ENCODE measurements at regions not wholly inside any gene's neighbourhood (a gene's known extent, or its start where the extent isn't known, plus 50 kb on each side); places are given as distances from the start of the nearest gene placed in this dataset.
A peak's percentile ranks its signal among the peaks of the same experiment; 100 is the strongest.
"Not testable (repeated sequence)": the region's sequence is repeated elsewhere in the genome, so short reads cannot be mapped to it uniquely, and the experiment has no call there.

- H3K27me3 ChIP-seq (ENCODE audit: control insufficient read depth in 3 of 3, insufficient read depth in 3 of 3, low read length in 2 of 3), result no peaks in the 10 kb centered on the region
- H3K27ac ChIP-seq (ENCODE audit: low read depth in 1 of 2, low read length in 1 of 2), result no peak overlapping the region
- no peak for TF ChIP-seq CTCF (IDR thresholded peaks at IDR 0.05; ENCODE audit: control extremely low read depth, extremely low read depth)
- WGBS, 2 donors, result 83 to 91% methylated on average over 1 of the region's 1 CpG
- no peak for DNase-seq
- H3K4me1 ChIP-seq (ENCODE audit: control insufficient read depth in 5 of 5, insufficient read depth in 5 of 5, low read length in 5 of 5), result no peaks in the 10 kb centered on the region
- no peaks in the 10 kb centered on the region for H3K9me3 ChIP-seq (ENCODE audit: control insufficient read depth in 4 of 4, insufficient read depth in 3 of 4, low read length in 3 of 4)
- H3K36me3 ChIP-seq (ENCODE audit: control insufficient read depth in 4 of 4, insufficient read depth in 4 of 4, low read length in 4 of 4), result no peaks in the 10 kb centered on the region
- no peak for ATAC-seq (ENCODE audit: insufficient read depth, low FRiP score)
- H3K4me3 ChIP-seq, result no peak overlapping the region
- H3K9ac ChIP-seq (ENCODE audit: insufficient read depth in 1 of 2, low read length in 2 of 2), result no peak overlapping the region
Measured at GRCh38 chr7:119086026-119086425, 861.5 kb downstream of the ANKRD7 start.

- Histone ChIP-seq H3K9me3 (ENCODE audit: control insufficient read depth in 4 of 4, insufficient read depth in 3 of 4, low read length in 3 of 4) (peaks cover 0 to 3% (median 0%) of the 10 kb centered on the region in 4 donors), H3K27me3 (ENCODE audit: control insufficient read depth in 3 of 3, insufficient read depth in 3 of 3, low read length in 2 of 3) (no peaks in the 10 kb centered on the region), H3K4me1 (ENCODE audit: control insufficient read depth in 5 of 5, insufficient read depth in 5 of 5, low read length in 5 of 5) (no peaks in the 10 kb centered on the region), H3K36me3 (ENCODE audit: control insufficient read depth in 4 of 4, insufficient read depth in 4 of 4, low read length in 4 of 4) (no peaks in the 10 kb centered on the region), H3K27ac (ENCODE audit: low read depth in 1 of 2, low read length in 1 of 2) (no peak overlapping the region), H3K4me3 (no peak overlapping the region), H3K9ac (ENCODE audit: insufficient read depth in 1 of 2, low read length in 2 of 2) (no peak overlapping the region)
- DNase-seq (no peak), ATAC-seq (ENCODE audit: insufficient read depth, low FRiP score) (no peak)
- TF ChIP-seq CTCF (IDR thresholded peaks at IDR 0.05; ENCODE audit: control extremely low read depth, extremely low read depth), result no peak
Measured at GRCh38 chr7:119090851-119091250, 866.3 kb downstream of the ANKRD7 start.

- WGBS, 2 donors, result 89 to 94% methylated on average over 3 of the region's 3 CpGs
- DNase-seq (no peak), ATAC-seq (ENCODE audit: insufficient read depth, low FRiP score) (no peak)
- TF ChIP-seq CTCF (IDR thresholded peaks at IDR 0.05; ENCODE audit: control extremely low read depth, extremely low read depth), result no peak
- no peak overlapping the region for H3K27ac ChIP-seq (ENCODE audit: low read depth in 1 of 2, low read length in 1 of 2)
- no peaks in the 10 kb centered on the region for H3K36me3 ChIP-seq (ENCODE audit: control insufficient read depth in 4 of 4, insufficient read depth in 4 of 4, low read length in 4 of 4)
- H3K9ac ChIP-seq (ENCODE audit: insufficient read depth in 1 of 2, low read length in 2 of 2), result no peak overlapping the region
- no peak overlapping the region for H3K4me3 ChIP-seq
- H3K4me1 ChIP-seq (ENCODE audit: control insufficient read depth in 5 of 5, insufficient read depth in 5 of 5, low read length in 5 of 5), result peaks cover 0 to 3% (median 0%) of the 10 kb centered on the region in 5 donors
- peaks cover 0 to 4% (median 0%) of the 10 kb centered on the region in 4 donors for H3K9me3 ChIP-seq (ENCODE audit: control insufficient read depth in 4 of 4, insufficient read depth in 3 of 4, low read length in 3 of 4)
- no peaks in the 10 kb centered on the region for H3K27me3 ChIP-seq (ENCODE audit: control insufficient read depth in 3 of 3, insufficient read depth in 3 of 3, low read length in 2 of 3)
Measured at GRCh38 chr7:119096683-119097082, 872.2 kb downstream of the ANKRD7 start.

GRCh38 chr7:119100611-119101258, 876.2 kb downstream of the ANKRD7 start:
- not testable (repeated sequence) for H3K27me3 ChIP-seq (ENCODE audit: control insufficient read depth in 3 of 3, insufficient read depth in 3 of 3, low read length in 2 of 3); H3K4me3 ChIP-seq; H3K36me3 ChIP-seq (ENCODE audit: control insufficient read depth in 4 of 4, insufficient read depth in 4 of 4, low read length in 4 of 4); H3K9ac ChIP-seq (ENCODE audit: insufficient read depth in 1 of 2, low read length in 2 of 2); H3K27ac ChIP-seq (ENCODE audit: low read depth in 1 of 2, low read length in 1 of 2); ATAC-seq (ENCODE audit: insufficient read depth, low FRiP score); H3K9me3 ChIP-seq (ENCODE audit: control insufficient read depth in 4 of 4, insufficient read depth in 3 of 4, low read length in 3 of 4); H3K4me1 ChIP-seq (ENCODE audit: control insufficient read depth in 5 of 5, insufficient read depth in 5 of 5, low read length in 5 of 5)
- peak in 1 of 3 donors; percentile 40 for DNase-seq
- WGBS, 2 donors, result 30 to 31% methylated on average over 4 of the region's 4 CpGs
